ENCODE measurements at regions not wholly inside any gene's neighbourhood (a gene's known extent, or its start where the extent isn't known, plus 50 kb on each side); places are given as distances from the start of the nearest gene placed in this dataset.

DNA sequence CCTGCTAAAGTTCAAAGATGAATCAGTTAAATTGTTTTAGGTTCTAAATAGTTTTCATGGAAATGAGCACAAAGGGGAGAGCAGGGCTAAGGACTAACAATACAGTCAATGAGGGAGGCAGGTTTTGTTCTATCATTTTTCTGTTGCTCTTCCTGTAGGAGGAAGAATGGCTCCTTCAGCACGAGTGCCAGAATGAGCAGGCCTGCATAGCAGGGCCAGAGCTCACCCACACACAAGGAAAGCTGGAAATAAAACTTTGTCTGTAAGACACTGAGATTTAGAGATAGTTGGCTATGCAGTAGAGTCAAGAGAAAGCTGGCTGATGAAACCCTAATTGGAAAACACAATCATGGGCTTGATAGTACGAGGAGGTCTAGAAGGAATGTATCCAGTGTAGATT lies 313.3 kb downstream of the MBD2 start:
- Histone ChIP-seq H4K8ac (ENCODE audit: low read depth in 2 of 2, low read length in 2 of 2) (no peak overlapping the region), H3K4me3 (ENCODE audit: insufficient read depth, low read depth, low read length) (no peak overlapping the region), H4K91ac (ENCODE audit: insufficient read depth, low read depth, low read length) (no peak overlapping the region), H4K20me1 (ENCODE audit: insufficient read depth, low read length) (no peaks in the 10 kb centered on the region), H2AK9ac (replicated peaks; ENCODE audit: low read depth, low read length, poor library complexity) (no peak overlapping the region), H3K9me1 (ENCODE audit: insufficient read depth, low read length) (no peaks in the 10 kb centered on the region), H3K4me1 (ENCODE audit: control insufficient read depth, insufficient read depth, low read length) (no peaks in the 10 kb centered on the region), H3K9me3 (ENCODE audit: control insufficient read depth, insufficient read depth, low read length) (peaks cover 2% of the 10 kb centered on the region; the same call in 1 of the 2 replicates), H3K4ac (ENCODE audit: low read depth, low read length) (no peak overlapping the region), H3K4me2 (ENCODE audit: low read depth, low read length) (no peak overlapping the region), H3K14ac (replicated peaks; ENCODE audit: low read depth, low read length) (no peak overlapping the region), H2BK120ac (ENCODE audit: low read depth, low read length) (no peak overlapping the region), H3K27ac (ENCODE audit: insufficient read depth, low read length) (no peak overlapping the region), H2AFZ (replicated peaks; ENCODE audit: low read length, poor library complexity) (no peak overlapping the region), H4K5ac (ENCODE audit: low read depth, low read length) (no peak overlapping the region), H3K23ac (ENCODE audit: low read depth, low read length) (no peak overlapping the region), H3K9ac (ENCODE audit: low read depth, low read length) (no peak overlapping the region), H2BK15ac (ENCODE audit: low read depth, low read length) (no peak overlapping the region), H2BK5ac (ENCODE audit: low read depth, low read length, poor library complexity, severe bottlenecking) (no peak overlapping the region), H3K27me3 (ENCODE audit: control insufficient read depth, insufficient read depth, low read length) (no peaks in the 10 kb centered on the region), H3K36me3 (ENCODE audit: control insufficient read depth, insufficient read depth, low read length) (no peaks in the 10 kb centered on the region), H3K79me1 (ENCODE audit: low read depth in 1 of 2, low read length in 2 of 2) (no peaks in the 10 kb centered on the region), H3K18ac (ENCODE audit: low read depth, low read length) (no peak overlapping the region), H3K56ac (ENCODE audit: extremely low read depth, insufficient read depth, low read length) (no peak overlapping the region), H2BK20ac (ENCODE audit: low read depth, low read length) (no peak overlapping the region), H2AK5ac (ENCODE audit: low read depth, low read length) (no peak overlapping the region)
- dilution Hi-C loops (cut with HindIII; ENCODE audit: low sequenced_read_pairs, unreplicated experiment) (no loop called here), in situ Hi-C loops (cut with MboI; ENCODE audit: low sequenced_read_pairs) (no loop called here), intact Hi-C loops (cut with micrococcal nuclease) (loop anchor here (5.0 kb wide), 1 partner anchor 206 kb away; no protein-coding TSS in a partner anchor)
- TF ChIP-seq MAFK (IDR thresholded peaks at IDR 0.05; ENCODE audit: low read depth, low read length) (no peak), FOS (IDR thresholded peaks at IDR 0.05; ENCODE audit: low read depth, low read length) (no peak), NFE2L2 (IDR thresholded peaks at IDR 0.05; ENCODE audit: low read depth, low read length) (no peak), CHD1 (IDR thresholded peaks at IDR 0.05; ENCODE audit: low read depth, low read length) (no peak), RCOR1 (IDR thresholded peaks at IDR 0.05; ENCODE audit: insufficient replicate concordance, low read length) (no peak), CEBPB (IDR thresholded peaks at IDR 0.05; ENCODE audit: low read depth, low read length) (no peak), POLR2A (IDR thresholded peaks at IDR 0.05; ENCODE audit: low read depth, low read length) (no peak), SMC3 (IDR thresholded peaks at IDR 0.05; ENCODE audit: low read depth, low read length) (no peak)
- TF ChIP-seq, protein P1, sequence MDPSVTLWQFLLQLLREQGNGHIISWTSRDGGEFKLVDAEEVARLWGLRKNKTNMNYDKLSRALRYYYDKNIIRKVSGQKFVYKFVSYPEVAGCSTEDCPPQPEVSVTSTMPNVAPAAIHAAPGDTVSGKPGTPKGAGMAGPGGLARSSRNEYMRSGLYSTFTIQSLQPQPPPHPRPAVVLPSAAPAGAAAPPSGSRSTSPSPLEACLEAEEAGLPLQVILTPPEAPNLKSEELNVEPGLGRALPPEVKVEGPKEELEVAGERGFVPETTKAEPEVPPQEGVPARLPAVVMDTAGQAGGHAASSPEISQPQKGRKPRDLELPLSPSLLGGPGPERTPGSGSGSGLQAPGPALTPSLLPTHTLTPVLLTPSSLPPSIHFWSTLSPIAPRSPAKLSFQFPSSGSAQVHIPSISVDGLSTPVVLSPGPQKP (IDR thresholded peaks at IDR 0.05; ENCODE audit: borderline replicate concordance, low read depth, low read length): no peak
- TF ChIP-seq, protein P2, sequence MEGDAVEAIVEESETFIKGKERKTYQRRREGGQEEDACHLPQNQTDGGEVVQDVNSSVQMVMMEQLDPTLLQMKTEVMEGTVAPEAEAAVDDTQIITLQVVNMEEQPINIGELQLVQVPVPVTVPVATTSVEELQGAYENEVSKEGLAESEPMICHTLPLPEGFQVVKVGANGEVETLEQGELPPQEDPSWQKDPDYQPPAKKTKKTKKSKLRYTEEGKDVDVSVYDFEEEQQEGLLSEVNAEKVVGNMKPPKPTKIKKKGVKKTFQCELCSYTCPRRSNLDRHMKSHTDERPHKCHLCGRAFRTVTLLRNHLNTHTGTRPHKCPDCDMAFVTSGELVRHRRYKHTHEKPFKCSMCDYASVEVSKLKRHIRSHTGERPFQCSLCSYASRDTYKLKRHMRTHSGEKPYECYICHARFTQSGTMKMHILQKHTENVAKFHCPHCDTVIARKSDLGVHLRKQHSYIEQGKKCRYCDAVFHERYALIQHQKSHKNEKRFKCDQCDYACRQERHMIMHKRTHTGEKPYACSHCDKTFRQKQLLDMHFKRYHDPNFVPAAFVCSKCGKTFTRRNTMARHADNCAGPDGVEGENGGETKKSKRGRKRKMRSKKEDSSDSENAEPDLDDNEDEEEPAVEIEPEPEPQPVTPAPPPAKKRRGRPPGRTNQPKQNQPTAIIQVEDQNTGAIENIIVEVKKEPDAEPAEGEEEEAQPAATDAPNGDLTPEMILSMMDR (conservative IDR thresholded peaks at IDR 0.05; ENCODE audit: low read depth, low read length): no peak
- WGBS, 2 experiments (ENCODE audit: extremely low coverage in 2 of 2, insufficient read length in 1 of 2): no CpG with 5 or more reads among the region's 2 CpGs
- no TSS peak for BruUV-seq (replicated peaks)
- DNase-seq (no peak), ATAC-seq (ENCODE audit: low read depth) (no peak)
- POLR2A ChIA-PET (ENCODE audit: unreplicated experiment): no interaction called here
- CTCF ChIA-PET: no interaction called here

All from IMR-90 (cell line).